HL-60 (cell line): ENCODE measurements at regions not wholly inside any gene's neighbourhood (a gene's known extent, or its start where the extent isn't known, plus 50 kb on each side); places are given as distances from the start of the nearest gene placed in this dataset.

Experiments used
- DNase-seq, 2 experiments: peaks; one replicate each; pipeline ENCODE4 v3.0.0-alpha.2; 2010 to 2020; ENCODE audit warnings: low read depth in 1 of 2, low spot score in 1 of 2
- H3K27ac ChIP-seq: fragments of 250-450 bp; sonication (Bioruptor Pico); replicated peaks from 2 replicates; pipeline ENCODE4 v1.5.1; 2020; ENCODE audit warnings: mild to moderate bottlenecking, moderate library complexity
- H3K27me3 ChIP-seq: fragments of 250-450 bp; sonication (Bioruptor Pico); 2 replicates; pipeline ENCODE4 v1.5.1; 2021; ENCODE audit warnings: mild to moderate bottlenecking, moderate library complexity; ENCODE audit not compliant: insufficient read depth, poor library complexity, severe bottlenecking
- H3K4me3 ChIP-seq: replicated peaks from 2 replicates; pipeline ENCODE4 v1.5.1; 2011; ENCODE audit warnings: mild to moderate bottlenecking, control low read depth, low read length; ENCODE audit not compliant: insufficient read depth
- CTCF ChIP-seq: IDR thresholded peaks from one replicate; pipeline ENCODE4 v1.5.1; 2011; ENCODE audit warnings: low read length, control low read depth, inconsistent platforms; ENCODE audit not compliant: insufficient read depth
- GABPA ChIP-seq: IDR thresholded peaks from 2 replicates; pipeline ENCODE4 v1.6.1; 2012; ENCODE audit warnings: low read depth
- POLR2AphosphoS5 ChIP-seq: IDR thresholded peaks from 2 replicates; pipeline ENCODE4 v1.6.1; 2012; ENCODE audit warnings: low read depth
- SPI1 ChIP-seq: IDR thresholded peaks from 2 replicates; pipeline ENCODE4 v1.6.1; 2012; ENCODE audit warnings: low read depth, mild to moderate bottlenecking, borderline replicate concordance
- TF ChIP-seq, protein P1 (sequence below): IDR thresholded peaks from 2 replicates; pipeline ENCODE4 v1.6.1; 2012; ENCODE audit warnings: low read depth; ENCODE audit not compliant: insufficient replicate concordance

GRCh38 chr12:114986849-114987248 lies 302.9 kb upstream of the TBX3 start:
- no peak for DNase-seq
- Histone ChIP-seq H3K27ac (no peak overlapping the region), H3K27me3 (no peaks in the 10 kb centered on the region), H3K4me3 (no peak overlapping the region)
- TF ChIP-seq POLR2AphosphoS5 (no peak), CTCF (no peak), SPI1 (no peak), GABPA (no peak)
- TF ChIP-seq, protein P1, sequence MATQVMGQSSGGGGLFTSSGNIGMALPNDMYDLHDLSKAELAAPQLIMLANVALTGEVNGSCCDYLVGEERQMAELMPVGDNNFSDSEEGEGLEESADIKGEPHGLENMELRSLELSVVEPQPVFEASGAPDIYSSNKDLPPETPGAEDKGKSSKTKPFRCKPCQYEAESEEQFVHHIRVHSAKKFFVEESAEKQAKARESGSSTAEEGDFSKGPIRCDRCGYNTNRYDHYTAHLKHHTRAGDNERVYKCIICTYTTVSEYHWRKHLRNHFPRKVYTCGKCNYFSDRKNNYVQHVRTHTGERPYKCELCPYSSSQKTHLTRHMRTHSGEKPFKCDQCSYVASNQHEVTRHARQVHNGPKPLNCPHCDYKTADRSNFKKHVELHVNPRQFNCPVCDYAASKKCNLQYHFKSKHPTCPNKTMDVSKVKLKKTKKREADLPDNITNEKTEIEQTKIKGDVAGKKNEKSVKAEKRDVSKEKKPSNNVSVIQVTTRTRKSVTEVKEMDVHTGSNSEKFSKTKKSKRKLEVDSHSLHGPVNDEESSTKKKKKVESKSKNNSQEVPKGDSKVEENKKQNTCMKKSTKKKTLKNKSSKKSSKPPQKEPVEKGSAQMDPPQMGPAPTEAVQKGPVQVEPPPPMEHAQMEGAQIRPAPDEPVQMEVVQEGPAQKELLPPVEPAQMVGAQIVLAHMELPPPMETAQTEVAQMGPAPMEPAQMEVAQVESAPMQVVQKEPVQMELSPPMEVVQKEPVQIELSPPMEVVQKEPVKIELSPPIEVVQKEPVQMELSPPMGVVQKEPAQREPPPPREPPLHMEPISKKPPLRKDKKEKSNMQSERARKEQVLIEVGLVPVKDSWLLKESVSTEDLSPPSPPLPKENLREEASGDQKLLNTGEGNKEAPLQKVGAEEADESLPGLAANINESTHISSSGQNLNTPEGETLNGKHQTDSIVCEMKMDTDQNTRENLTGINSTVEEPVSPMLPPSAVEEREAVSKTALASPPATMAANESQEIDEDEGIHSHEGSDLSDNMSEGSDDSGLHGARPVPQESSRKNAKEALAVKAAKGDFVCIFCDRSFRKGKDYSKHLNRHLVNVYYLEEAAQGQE, result no peak

DNA sequence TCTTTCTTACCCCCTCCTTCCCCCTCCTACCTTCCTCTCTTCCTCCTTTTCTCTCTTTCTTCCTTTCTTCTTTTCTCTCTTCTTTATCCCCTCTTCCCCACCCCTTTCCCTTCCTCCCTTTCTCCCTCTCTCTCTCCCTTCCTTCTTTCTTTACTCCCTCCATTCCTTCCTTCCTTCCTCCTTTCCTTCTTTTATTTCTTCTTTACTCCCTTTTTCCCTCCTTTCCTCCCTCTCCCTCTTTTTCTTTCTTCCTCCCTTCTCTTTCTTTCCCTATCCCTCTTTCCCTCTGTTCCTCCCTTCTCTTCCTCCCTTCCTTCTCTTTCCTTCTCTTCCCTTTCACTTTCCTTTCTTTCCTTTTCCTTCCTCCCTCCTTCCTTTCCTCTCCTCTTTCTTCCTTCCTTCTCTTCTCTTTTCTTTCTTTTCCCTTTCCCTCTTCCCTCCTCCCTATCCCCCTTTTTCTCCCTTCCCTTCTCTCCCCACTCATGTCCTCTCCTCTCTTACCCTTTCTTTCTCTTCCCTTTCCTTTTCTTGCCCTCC lies 302.3 kb upstream of the TBX3 start:
- H3K4me3 ChIP-seq, result no peak overlapping the region
- DNase-seq, result no peak
- TF ChIP-seq, protein P1, result no peak
- TF ChIP-seq GABPA (no peak), SPI1 (no peak), POLR2AphosphoS5 (no peak), CTCF (no peak)
- H3K27me3 ChIP-seq, result no peaks in the 10 kb centered on the region
- H3K27ac ChIP-seq, result no peak overlapping the region

GRCh38 chr12:114984634-114985061 lies 300.7 kb upstream of the TBX3 start:
- Histone ChIP-seq H3K27ac (no peak overlapping the region), H3K4me3 (no peak overlapping the region)

More at GRCh38 chr12:114984634-114985061, 300.7 kb upstream of the TBX3 start:
- no peak for DNase-seq
- no peak for TF ChIP-seq POLR2AphosphoS5
- no peak for TF ChIP-seq GABPA
- no peak for TF ChIP-seq CTCF
- TF ChIP-seq, protein P1, result no peak
- no peak for TF ChIP-seq SPI1
- no peaks in the 10 kb centered on the region for H3K27me3 ChIP-seq
